Gastroesophageal sphincter (tissue), 4 donors: ENCODE measurements at regions not wholly inside any gene's neighbourhood (a gene's known extent, or its start where the extent isn't known, plus 50 kb on each side); places are given as distances from the start of the nearest gene placed in this dataset.
A peak's percentile ranks its signal among the peaks of the same experiment; 100 is the strongest.

ENCODE experiments used
- ATAC-seq: fragments of 150-250 bp; one replicate; pipeline ENCODE4 v1.9.1; 2016; ENCODE audit warnings: mild to moderate bottlenecking, moderate library complexity
- H3K27ac ChIP-seq, 4 donors: fragments of 200-600 bp; sonication (generic) in 3 of 4; 1 replicate in 3 of 4; 2 replicates in 1 of 4; pipeline ENCODE4 v1.5.1; 2016 to 2019
- H3K27me3 ChIP-seq: fragments of 200-600 bp; sonication (generic); one replicate; pipeline ENCODE4 v1.5.1; 2019
- H3K36me3 ChIP-seq, 2 donors: fragments of 200-600 bp; sonication (generic); one replicate each; pipeline ENCODE4 v1.5.1; 2019; ENCODE audit warnings: control low read depth in 1 of 2
- H3K4me1 ChIP-seq, 3 donors: fragments of 200-600 bp; sonication (generic); 1 replicate in 2 of 3; 2 replicates in 1 of 3; pipeline ENCODE4 v1.5.1; 2016 to 2019; ENCODE audit warnings: control low read depth in 2 of 3
- H3K4me3 ChIP-seq, 2 donors: fragments of 200-600 bp; sonication (generic); one replicate each; pipeline ENCODE4 v1.5.1; 2019; ENCODE audit warnings: mild to moderate bottlenecking in 1 of 2, moderate library complexity in 1 of 2
- H3K9me3 ChIP-seq, 3 donors: fragments of 200-600 bp; sonication (generic); one replicate each; pipeline ENCODE4 v1.5.1; 2017 to 2019; ENCODE audit warnings: control low read depth in 2 of 3
- CTCF ChIP-seq, 4 experiments: fragments of 200-600 bp in 2 of 4; fragments of 450-650 bp in 2 of 4; sonication (generic) in 1 of 4; IDR thresholded peaks; one replicate each; pipeline ENCODE4 v1.5.1; 2017 to 2019; ENCODE audit warnings: antibody characterized with exemption in 4 of 4, mild to moderate bottlenecking in 2 of 4, moderate library complexity in 2 of 4
- EP300 ChIP-seq: sonication (generic); formaldehyde crosslinking; IDR thresholded peaks from one replicate; pipeline ENCODE4 v1.6.1; 2017; ENCODE audit warnings: antibody characterized with exemption, mild to moderate bottlenecking
- POLR2A ChIP-seq, 2 donors: fragments of 450-650 bp; IDR thresholded peaks; one replicate each; pipeline ENCODE4 v1.6.1; 2017; ENCODE audit warnings: antibody characterized with exemption in 2 of 2, mild to moderate bottlenecking in 2 of 2, moderate library complexity in 1 of 2
- POLR2AphosphoS5 ChIP-seq: sonication (generic); formaldehyde crosslinking; IDR thresholded peaks from one replicate; pipeline ENCODE4 v1.6.1; 2017; ENCODE audit warnings: antibody characterized with exemption
- WGBS, 2 donors: methylation state at CpG; one replicate each; pipeline ENCODE4 v1.1.5; 2018; ENCODE audit warnings: low coverage in 1 of 2; 5-methylcytosine and 5-hydroxymethylcytosine counted together

- TF ChIP-seq POLR2A (IDR thresholded peaks at IDR 0.05) = no peak
- TF ChIP-seq EP300 = no peak
- no peak for TF ChIP-seq POLR2AphosphoS5
- TF ChIP-seq CTCF (IDR thresholded peaks at IDR 0.05) = no peak
- no peak for ATAC-seq
- Histone ChIP-seq H3K36me3 (no peaks in the 10 kb centered on the region), H3K27me3 (no peaks in the 10 kb centered on the region), H3K4me3 (no peak overlapping the region), H3K4me1 (no peaks in the 10 kb centered on the region), H3K27ac (no peak overlapping the region), H3K9me3 (no peaks in the 10 kb centered on the region)
- 68 to 100% methylated on average over 1 to 3 of the region's 3 CpGs for WGBS, 2 donors
Measured at GRCh38 chr2:20559277-20559676, 91.6 kb downstream of the HS1BP3 start.

DNA sequence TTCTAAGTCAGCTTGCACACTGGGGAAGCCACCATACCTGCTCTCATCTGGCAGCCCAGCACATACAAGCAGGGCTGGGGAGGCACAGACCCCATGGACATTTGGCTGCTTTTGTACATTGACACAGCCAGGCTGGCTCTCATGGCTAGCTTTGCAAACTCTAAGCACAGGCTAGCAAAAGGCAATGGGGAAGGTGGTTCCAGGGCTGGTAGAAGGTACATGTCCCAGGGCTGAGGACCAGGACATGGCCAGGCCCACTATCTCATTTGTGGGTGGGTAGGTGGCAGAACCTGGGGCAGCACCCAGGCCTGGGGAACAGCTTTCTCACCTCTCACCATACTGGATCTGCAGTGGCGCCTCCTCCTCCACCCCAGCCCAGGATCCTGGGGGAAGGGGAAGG is 90.9 kb downstream of the HS1BP3 start:
- no peaks in the 10 kb centered on the region for H3K27me3 ChIP-seq
- no peaks in the 10 kb centered on the region for H3K9me3 ChIP-seq
- H3K4me1 ChIP-seq = peaks cover 0 to 3% (median 0%) of the 10 kb centered on the region in 3 donors
- ATAC-seq = no peak
- H3K4me3 ChIP-seq = no peak overlapping the region
- TF ChIP-seq POLR2AphosphoS5 (no peak), CTCF (IDR thresholded peaks at IDR 0.05) (no peak), EP300 (no peak), POLR2A (IDR thresholded peaks at IDR 0.05) (no peak)
- no peak overlapping the region for H3K27ac ChIP-seq
- no CpG with 5 or more reads among the region's 1 CpG for WGBS, 2 donors
- no peaks in the 10 kb centered on the region for H3K36me3 ChIP-seq

GRCh38 chr2:20560891-20561636 is 89.8 kb downstream of the HS1BP3 start:
- Histone ChIP-seq H3K27me3 (no peaks in the 10 kb centered on the region), H3K36me3 (no peaks in the 10 kb centered on the region), H3K4me1 (peaks cover 0 to 13% (median 2%) of the 10 kb centered on the region in 3 donors), H3K9me3 (no peaks in the 10 kb centered on the region), H3K4me3 (no peak overlapping the region), H3K27ac (no peak overlapping the region)
- TF ChIP-seq EP300 = no peak
- no peak for TF ChIP-seq POLR2AphosphoS5
- TF ChIP-seq CTCF (IDR thresholded peaks at IDR 0.05) = no peak
- no peak for TF ChIP-seq POLR2A (IDR thresholded peaks at IDR 0.05)
- WGBS, 2 donors = 88% methylated on average over 2 to 4 of the region's 5 CpGs
- ATAC-seq = no peak

GRCh38 chr2:20561637-20562454 is 89.1 kb downstream of the HS1BP3 start:
- no peak for TF ChIP-seq POLR2A (IDR thresholded peaks at IDR 0.05)
- TF ChIP-seq POLR2AphosphoS5 = peak; percentile 16
- ATAC-seq = no peak
- 79 to 95% methylated on average over 4 to 8 of the region's 8 CpGs for WGBS, 2 donors

GRCh38 chr2:20562540-20563225 is 88.2 kb downstream of the HS1BP3 start:
- Histone ChIP-seq H3K9me3 (no peaks in the 10 kb centered on the region), H3K4me3 (no peak overlapping the region), H3K27me3 (no peaks in the 10 kb centered on the region), H3K4me1 (peaks cover 0 to 21% (median 2%) of the 10 kb centered on the region in 3 donors), H3K36me3 (no peaks in the 10 kb centered on the region), H3K27ac (no peak overlapping the region)
- TF ChIP-seq CTCF (IDR thresholded peaks at IDR 0.05) (peak in 1 of 4 experiments; percentile 13), POLR2A (IDR thresholded peaks at IDR 0.05) (no peak), EP300 (no peak)
- WGBS, 2 donors = 75 to 87% methylated on average over 7 to 9 of the region's 14 CpGs
- ATAC-seq = no peak

More at GRCh38 chr2:20561637-20562454, 89.1 kb downstream of the HS1BP3 start:
- Histone ChIP-seq H3K9me3 (no peaks in the 10 kb centered on the region), H3K4me3 (no peak overlapping the region), H3K4me1 (peaks cover 0 to 17% (median 2%) of the 10 kb centered on the region in 3 donors), H3K27ac (no peak overlapping the region), H3K36me3 (no peaks in the 10 kb centered on the region), H3K27me3 (no peaks in the 10 kb centered on the region)
